IMR-90 (cell line): ENCODE measurements at regions not wholly inside any gene's neighbourhood (a gene's known extent, or its start where the extent isn't known, plus 50 kb on each side); places are given as distances from the start of the nearest gene placed in this dataset.

ENCODE experiments used
- ATAC-seq: fragments of 200-7000 bp; cut with Tn5 transposase; 2 replicates; pipeline ENCODE4 v1.9.1; 2020; ENCODE audit warnings: low read depth, mild to moderate bottlenecking, moderate library complexity
- BruUV-seq: library from RNA; stranded (reverse); fragments of 400-500 nt; replicated peaks from 2 replicates; lab custom pipeline; 2021; lab: Mats Ljungman, UMichigan
- CTCF ChIA-PET: fragments of 300-600 bp; formaldehyde crosslinking; extraction: SDS; loops from one replicate; lab custom pipeline; 2021; ENCODE audit warnings: antibody characterized with exemption; lab: Yijun Ruan, JAX
- POLR2A ChIA-PET: fragments of 300-600 bp; sonication (Branson Sonifier 250); formaldehyde crosslinking; loops from one replicate; lab custom pipeline; 2022; ENCODE audit warnings: antibody characterized with exemption; ENCODE audit not compliant: unreplicated experiment; lab: Charles Lee
- DNase-seq: peaks from one replicate; pipeline ENCODE4 v3.0.0; 2013
- H2AFZ ChIP-seq: replicated peaks from 2 replicates; pipeline ENCODE3; 2013; ENCODE audit warnings: low read length, mild to moderate bottlenecking; ENCODE audit not compliant: poor library complexity
- H2AK5ac ChIP-seq: 2 replicates; pipeline ENCODE4 v1.6.1; 2013; ENCODE audit warnings: low read depth, low read length, inconsistent platforms
- H2AK9ac ChIP-seq: replicated peaks from 2 replicates; pipeline ENCODE3; 2013; ENCODE audit warnings: mild to moderate bottlenecking, low read depth, low read length, moderate library complexity; ENCODE audit not compliant: poor library complexity
- H2BK120ac ChIP-seq: 2 replicates; pipeline ENCODE4 v1.6.1; 2013; ENCODE audit warnings: low read depth, low read length, inconsistent platforms
- H2BK15ac ChIP-seq: 3 replicates; pipeline ENCODE4 v1.6.1; 2013; ENCODE audit warnings: low read depth, low read length, inconsistent platforms
- H2BK20ac ChIP-seq: 2 replicates; pipeline ENCODE4 v1.6.1; 2013; ENCODE audit warnings: low read depth, mild to moderate bottlenecking, inconsistent platforms, low read length, moderate library complexity
- H2BK5ac ChIP-seq: 2 replicates; pipeline ENCODE4 v1.6.1; 2013; ENCODE audit warnings: mild to moderate bottlenecking, low read depth, low read length, inconsistent platforms; ENCODE audit not compliant: poor library complexity, severe bottlenecking
- H3K14ac ChIP-seq: replicated peaks from 2 replicates; pipeline ENCODE4 v1.6.1; 2013; ENCODE audit warnings: low read depth, low read length, inconsistent platforms
- H3K18ac ChIP-seq: 2 replicates; pipeline ENCODE4 v1.6.1; 2013; ENCODE audit warnings: low read depth, low read length, control low read depth
- H3K23ac ChIP-seq: 2 replicates; pipeline ENCODE4 v1.6.1; 2013; ENCODE audit warnings: low read depth, low read length, inconsistent platforms
- H3K27ac ChIP-seq: 2 replicates; pipeline ENCODE4 v1.5.1; 2013; ENCODE audit warnings: mild to moderate bottlenecking, control low read depth, low read length; ENCODE audit not compliant: insufficient read depth
- H3K27me3 ChIP-seq: 2 replicates; pipeline ENCODE4 v1.6.1; 2013; ENCODE audit warnings: low read length; ENCODE audit not compliant: control insufficient read depth, insufficient read depth
- H3K36me3 ChIP-seq: 2 replicates; pipeline ENCODE4 v1.6.1; 2013; ENCODE audit warnings: low read length, mixed read lengths; ENCODE audit not compliant: control insufficient read depth, insufficient read depth
- H3K4ac ChIP-seq: 2 replicates; pipeline ENCODE4 v1.6.1; 2013; ENCODE audit warnings: low read depth, low read length, inconsistent platforms
- H3K4me1 ChIP-seq: 2 replicates; pipeline ENCODE4 v1.6.1; 2013; ENCODE audit warnings: low read length, mixed read lengths; ENCODE audit not compliant: control insufficient read depth, insufficient read depth
- H3K4me2 ChIP-seq: 2 replicates; pipeline ENCODE4 v1.6.1; 2013; ENCODE audit warnings: low read depth, mild to moderate bottlenecking, control low read depth, low read length, moderate library complexity
- H3K4me3 ChIP-seq: 2 replicates; pipeline ENCODE4 v1.5.1; 2013; ENCODE audit warnings: low read depth, mild to moderate bottlenecking, control low read depth, low read length, moderate library complexity; ENCODE audit not compliant: insufficient read depth
- H3K56ac ChIP-seq: 2 replicates; pipeline ENCODE4 v1.6.1; 2013; ENCODE audit warnings: low read length, inconsistent platforms; ENCODE audit not compliant: insufficient read depth; ENCODE audit errors: extremely low read depth
- H3K79me1 ChIP-seq, 2 experiments: 2 replicates each; pipeline ENCODE4 v1.6.1; 2013; ENCODE audit warnings: low read length in 2 of 2, inconsistent platforms in 1 of 2, low read depth in 1 of 2
- H3K9ac ChIP-seq: 2 replicates; pipeline ENCODE4 v1.6.1; 2013; ENCODE audit warnings: low read depth, low read length, control low read depth
- H3K9me1 ChIP-seq: 2 replicates; pipeline ENCODE4 v1.6.1; 2013; ENCODE audit warnings: low read length, inconsistent platforms; ENCODE audit not compliant: insufficient read depth
- H3K9me3 ChIP-seq: 2 replicates; pipeline ENCODE4 v1.6.1; 2013; ENCODE audit warnings: low read length; ENCODE audit not compliant: control insufficient read depth, insufficient read depth
- H4K20me1 ChIP-seq: 2 replicates; pipeline ENCODE4 v1.6.1; 2013; ENCODE audit warnings: low read length, inconsistent platforms; ENCODE audit not compliant: insufficient read depth
- H4K5ac ChIP-seq: 2 replicates; pipeline ENCODE4 v1.6.1; 2013; ENCODE audit warnings: mild to moderate bottlenecking, low read depth, low read length, control low read depth
- H4K8ac ChIP-seq, 2 experiments: 2 replicates each; pipeline ENCODE4 v1.6.1; 2013; ENCODE audit warnings: low read depth in 2 of 2, low read length in 2 of 2, control low read depth in 1 of 2, inconsistent platforms in 1 of 2
- H4K91ac ChIP-seq: 2 replicates; pipeline ENCODE4 v1.6.1; 2013; ENCODE audit warnings: low read depth, low read length, inconsistent platforms; ENCODE audit not compliant: insufficient read depth
- BHLHE40 ChIP-seq: fragments of 150-350 bp; IDR thresholded peaks from 2 replicates; pipeline ENCODE4 v1.6.1; 2016; ENCODE audit warnings: mild to moderate bottlenecking, low read depth, low read length
- CEBPB ChIP-seq: IDR thresholded peaks from 2 replicates; pipeline ENCODE4 v1.6.1; 2012; ENCODE audit warnings: low read depth, low read length, improper control_type of control experiment
- CHD1 ChIP-seq: IDR thresholded peaks from 2 replicates; pipeline ENCODE4 v1.6.1; 2012; ENCODE audit warnings: low read depth, low read length, improper control_type of control experiment
- CTCF ChIP-seq: conservative IDR thresholded peaks from 2 replicates; pipeline ENCODE4 v1.5.1; 2012; ENCODE audit warnings: mild to moderate bottlenecking, low read depth, low read length, improper control_type of control experiment
- ELK1 ChIP-seq: fragments of 150-350 bp; IDR thresholded peaks from 2 replicates; pipeline ENCODE4 v1.6.1; 2016; ENCODE audit warnings: low read depth, mild to moderate bottlenecking, low read length, moderate library complexity, borderline replicate concordance
- FOS ChIP-seq: fragments of 150-350 bp; IDR thresholded peaks from 2 replicates; pipeline ENCODE4 v1.6.1; 2016; ENCODE audit warnings: low read depth, low read length
- MAFK ChIP-seq: IDR thresholded peaks from 2 replicates; pipeline ENCODE4 v1.6.1; 2012; ENCODE audit warnings: low read depth, low read length, improper control_type of control experiment
- MAZ ChIP-seq: IDR thresholded peaks from 2 replicates; pipeline ENCODE4 v1.6.1; 2012; ENCODE audit warnings: low read depth, mild to moderate bottlenecking, low read length, improper control_type of control experiment, moderate library complexity, borderline replicate concordance
- MXI1 ChIP-seq: IDR thresholded peaks from 2 replicates; pipeline ENCODE4 v1.6.1; 2012; ENCODE audit warnings: low read depth, mild to moderate bottlenecking, low read length, moderate library complexity, borderline replicate concordance
- NFE2L2 ChIP-seq: fragments of 150-350 bp; IDR thresholded peaks from 2 replicates; pipeline ENCODE4 v1.6.1; 2016; ENCODE audit warnings: low read depth, mild to moderate bottlenecking, low read length
- POLR2A ChIP-seq: IDR thresholded peaks from 2 replicates; pipeline ENCODE4 v1.6.1; 2012; ENCODE audit warnings: mild to moderate bottlenecking, low read depth, low read length
- RAD21 ChIP-seq: IDR thresholded peaks from 2 replicates; pipeline ENCODE4 v1.6.1; 2012; ENCODE audit warnings: low read length, improper control_type of control experiment
- RCOR1 ChIP-seq: IDR thresholded peaks from 2 replicates; pipeline ENCODE4 v1.6.1; 2012; ENCODE audit warnings: mild to moderate bottlenecking, low read length, improper control_type of control experiment; ENCODE audit not compliant: insufficient replicate concordance
- RFX5 ChIP-seq: IDR thresholded peaks from 2 replicates; pipeline ENCODE4 v1.8.0; 2012; ENCODE audit warnings: low read depth, mild to moderate bottlenecking, low read length, moderate library complexity
- SMC3 ChIP-seq: fragments of 150-350 bp; IDR thresholded peaks from 2 replicates; pipeline ENCODE4 v1.6.1; 2016; ENCODE audit warnings: low read depth, mild to moderate bottlenecking, antibody characterized with exemption, low read length, moderate library complexity
- USF2 ChIP-seq: fragments of 150-350 bp; IDR thresholded peaks from 2 replicates; pipeline ENCODE4 v1.6.1; 2017; ENCODE audit warnings: mild to moderate bottlenecking, antibody characterized with exemption, low read length, low read depth
- WGBS, 2 experiments: methylation state at CpG; one replicate each; pipeline versions ENCODE4 v1.1.5 to v1.1.7; 2013; ENCODE audit warnings: missing lambda C conversion rate in 2 of 2; ENCODE audit not compliant: insufficient read length in 1 of 2; ENCODE audit errors: extremely low coverage in 2 of 2; 5-methylcytosine and 5-hydroxymethylcytosine counted together
- dilution Hi-C: fragments of 300-500 bp; cut with HindIII; formaldehyde crosslinking; loops from one replicate; pipeline ENCODE4 v1.14.3; 2018; ENCODE audit warnings: low sequenced_read_pairs; ENCODE audit not compliant: unreplicated experiment
- in situ Hi-C: fragments of 300-500 bp; cut with MboI; formaldehyde crosslinking; loops from 3 replicates; pipeline ENCODE4 v1.14.3; 2019; ENCODE audit warnings: low sequenced_read_pairs, inconsistent platforms, mixed read lengths
- intact Hi-C: fragments of 100-400 bp; cut with micrococcal nuclease; formaldehyde crosslinking; loops from 2 replicates; pipeline ENCODE4 v1.10.0; 2022

GRCh38 chr18:64718808-64719207 is 569.9 kb upstream of the LINC00305 start:
- Histone ChIP-seq H2BK20ac (no peak overlapping the region), H3K27ac (no peak overlapping the region), H4K8ac (no peak overlapping the region), H4K20me1 (no peaks in the 10 kb centered on the region), H2BK120ac (no peak overlapping the region), H3K9ac (no peak overlapping the region), H3K23ac (no peak overlapping the region), H4K91ac (no peak overlapping the region), H2BK15ac (no peak overlapping the region), H3K18ac (no peak overlapping the region), H3K56ac (no peak overlapping the region), H2AFZ (no peak overlapping the region), H3K4me1 (no peaks in the 10 kb centered on the region), H3K4me3 (no peak overlapping the region), H3K4ac (no peak overlapping the region), H3K9me1 (no peaks in the 10 kb centered on the region), H3K36me3 (no peaks in the 10 kb centered on the region), H3K4me2 (no peak overlapping the region), H2BK5ac (no peak overlapping the region), H3K79me1 (no peaks in the 10 kb centered on the region), H2AK5ac (no peak overlapping the region), H3K9me3 (peaks cover 13% of the 10 kb centered on the region), H3K14ac (no peak overlapping the region), H4K5ac (no peak overlapping the region), H2AK9ac (no peak overlapping the region), H3K27me3 (no peaks in the 10 kb centered on the region)
- in situ Hi-C loops (no loop called here), dilution Hi-C loops (no loop called here), intact Hi-C loops (no loop called here)
- WGBS, 2 experiments: no CpG with 5 or more reads among the region's 6 CpGs
- no peak for ATAC-seq
- no peak for DNase-seq
- ChIA-PET CTCF (no interaction called here), POLR2A (no interaction called here)
- BruUV-seq: no TSS peak
- TF ChIP-seq RFX5 (no peak), USF2 (no peak), ELK1 (no peak), POLR2A (no peak), SMC3 (no peak), CHD1 (no peak), MAFK (no peak), NFE2L2 (no peak), RAD21 (no peak), FOS (no peak), CEBPB (no peak), MAZ (no peak), BHLHE40 (no peak), CTCF (no peak), RCOR1 (no peak), MXI1 (no peak)
